Cardiac fibroblast (primary cell): ENCODE measurements at regions not wholly inside any gene's neighbourhood (a gene's known extent, or its start where the extent isn't known, plus 50 kb on each side); places are given as distances from the start of the nearest gene placed in this dataset.

Source experiments
- DNase-seq, 2 donors: peaks; one replicate each; pipeline versions ENCODE4 v3.0.0 to v3.0.0-alpha.2; 2010; ENCODE audit warnings: low read depth in 2 of 2
- H3K4me3 ChIP-seq, 2 donors: replicated peaks in 1 of 2; 1 replicate in 1 of 2; 2 replicates in 1 of 2; pipeline ENCODE4 v1.5.1; 2011; ENCODE audit warnings: low read depth in 2 of 2, low read length in 2 of 2, mild to moderate bottlenecking in 2 of 2, moderate library complexity in 1 of 2
- TF ChIP-seq, protein P1 (sequence below): IDR thresholded peaks from one replicate; pipeline ENCODE4 v1.5.1; 2011; ENCODE audit warnings: low read depth, mild to moderate bottlenecking, low read length, inconsistent platforms

DNA sequence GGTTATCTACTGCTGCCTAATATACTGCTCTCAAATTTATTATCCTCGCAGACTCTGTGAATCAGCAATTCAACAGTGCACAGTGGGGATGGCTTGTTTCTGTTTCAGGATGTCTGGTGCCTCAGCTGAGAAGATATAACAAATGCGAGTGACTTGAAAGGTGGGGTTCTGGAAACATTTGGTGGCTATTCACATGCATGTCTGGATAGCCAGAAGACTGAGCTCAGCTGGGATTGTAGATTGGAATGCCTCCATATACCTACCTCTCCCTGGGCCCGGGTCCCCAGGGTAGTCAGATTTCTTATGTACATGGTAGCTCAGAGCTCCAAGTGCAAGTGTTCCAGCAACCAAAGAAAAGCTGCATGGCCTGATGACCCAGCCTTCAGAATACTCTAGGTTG is 176.3 kb downstream of the IER5 start:
- TF ChIP-seq, protein P1, sequence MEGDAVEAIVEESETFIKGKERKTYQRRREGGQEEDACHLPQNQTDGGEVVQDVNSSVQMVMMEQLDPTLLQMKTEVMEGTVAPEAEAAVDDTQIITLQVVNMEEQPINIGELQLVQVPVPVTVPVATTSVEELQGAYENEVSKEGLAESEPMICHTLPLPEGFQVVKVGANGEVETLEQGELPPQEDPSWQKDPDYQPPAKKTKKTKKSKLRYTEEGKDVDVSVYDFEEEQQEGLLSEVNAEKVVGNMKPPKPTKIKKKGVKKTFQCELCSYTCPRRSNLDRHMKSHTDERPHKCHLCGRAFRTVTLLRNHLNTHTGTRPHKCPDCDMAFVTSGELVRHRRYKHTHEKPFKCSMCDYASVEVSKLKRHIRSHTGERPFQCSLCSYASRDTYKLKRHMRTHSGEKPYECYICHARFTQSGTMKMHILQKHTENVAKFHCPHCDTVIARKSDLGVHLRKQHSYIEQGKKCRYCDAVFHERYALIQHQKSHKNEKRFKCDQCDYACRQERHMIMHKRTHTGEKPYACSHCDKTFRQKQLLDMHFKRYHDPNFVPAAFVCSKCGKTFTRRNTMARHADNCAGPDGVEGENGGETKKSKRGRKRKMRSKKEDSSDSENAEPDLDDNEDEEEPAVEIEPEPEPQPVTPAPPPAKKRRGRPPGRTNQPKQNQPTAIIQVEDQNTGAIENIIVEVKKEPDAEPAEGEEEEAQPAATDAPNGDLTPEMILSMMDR = no peak
- no peak overlapping the region for H3K4me3 ChIP-seq
- DNase-seq = no peak

DNA sequence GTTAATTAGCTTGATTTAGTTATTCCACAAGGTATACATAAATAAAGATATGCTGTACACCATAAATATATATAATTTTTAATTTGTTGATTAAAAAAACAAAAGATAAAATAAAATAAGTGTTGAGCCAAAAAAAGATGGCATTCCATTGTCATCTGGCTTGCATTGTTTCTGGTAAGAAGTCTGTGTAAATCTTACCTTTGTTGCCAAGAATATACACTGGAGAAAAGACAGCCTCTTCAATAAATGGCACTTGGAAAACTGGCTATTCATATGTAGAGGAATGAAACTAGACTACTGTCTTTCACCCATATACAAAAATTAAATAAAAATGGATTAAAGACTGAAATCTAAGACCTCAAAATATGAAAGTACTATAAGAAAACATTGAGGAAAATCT is 196.5 kb downstream of the IER5 start:
- TF ChIP-seq, protein P1 = no peak
- no peak overlapping the region for H3K4me3 ChIP-seq
- DNase-seq = no peak

DNA sequence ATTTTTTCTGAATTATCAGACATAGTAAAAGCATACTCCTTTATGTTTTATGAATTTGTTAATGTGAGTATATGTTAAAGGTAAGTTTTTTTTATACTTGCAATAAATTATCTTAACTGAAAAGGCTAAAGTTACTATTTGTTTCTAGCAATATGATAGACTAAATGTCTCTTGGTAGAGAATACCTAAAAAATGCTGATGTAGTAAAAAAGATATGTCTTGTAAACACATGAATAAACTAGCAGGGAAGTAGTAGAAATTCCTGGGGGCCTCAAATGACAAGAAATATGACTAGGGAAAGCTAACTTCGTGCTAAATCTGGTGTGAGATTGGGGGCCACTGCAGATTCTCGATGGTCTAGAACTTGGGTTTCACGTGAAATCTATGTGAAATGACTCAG is 188.1 kb upstream of the CACNA1E start:
- TF ChIP-seq, protein P1 = no peak
- no peak for DNase-seq
- H3K4me3 ChIP-seq = no peak overlapping the region

DNA sequence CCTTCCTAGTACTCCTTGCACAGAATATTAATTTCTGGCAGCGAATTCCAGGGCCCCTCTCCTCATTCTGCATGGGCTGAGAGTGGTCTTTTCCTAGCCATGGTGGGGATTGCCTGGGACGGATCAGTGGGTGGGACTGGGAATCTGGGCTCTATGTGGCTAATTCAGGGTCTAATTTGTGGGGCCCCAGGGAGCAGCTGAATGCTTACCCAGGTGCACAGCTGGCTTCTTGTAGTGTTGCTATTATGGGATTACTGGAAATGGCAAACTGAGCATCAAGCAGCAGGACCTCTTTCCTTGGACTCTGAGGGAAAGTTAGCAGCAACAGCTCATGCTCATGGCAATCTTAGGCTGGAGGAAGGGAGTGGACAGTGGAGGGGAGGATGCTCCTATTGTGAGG is 187.1 kb upstream of the CACNA1E start:
- TF ChIP-seq, protein P1 = no peak
- DNase-seq = no peak

DNA sequence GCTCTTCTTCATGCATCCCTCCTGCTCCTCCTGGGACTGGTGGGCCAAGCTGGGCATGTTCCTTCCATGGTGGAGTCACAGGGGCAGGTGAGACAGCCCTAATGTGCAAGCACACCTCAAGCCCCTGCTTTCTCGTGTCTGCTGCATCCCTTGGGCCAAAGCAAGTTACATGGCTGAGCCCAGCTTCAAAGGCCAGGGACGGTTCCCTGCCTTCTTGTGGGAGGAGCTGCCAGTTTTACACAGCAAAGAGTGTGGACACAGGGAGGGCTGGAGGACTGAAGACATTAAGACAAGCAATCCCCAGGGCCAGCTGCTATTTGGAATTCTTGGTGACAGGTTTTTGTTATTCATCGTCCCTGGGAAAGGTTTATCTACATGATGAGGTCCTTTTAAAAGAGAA is 175.2 kb upstream of the CACNA1E start:
- H3K4me3 ChIP-seq = no peak overlapping the region
- DNase-seq = no peak

More for the DNA sequence above, 187.1 kb upstream of the CACNA1E start:
- no peak overlapping the region for H3K4me3 ChIP-seq

DNA sequence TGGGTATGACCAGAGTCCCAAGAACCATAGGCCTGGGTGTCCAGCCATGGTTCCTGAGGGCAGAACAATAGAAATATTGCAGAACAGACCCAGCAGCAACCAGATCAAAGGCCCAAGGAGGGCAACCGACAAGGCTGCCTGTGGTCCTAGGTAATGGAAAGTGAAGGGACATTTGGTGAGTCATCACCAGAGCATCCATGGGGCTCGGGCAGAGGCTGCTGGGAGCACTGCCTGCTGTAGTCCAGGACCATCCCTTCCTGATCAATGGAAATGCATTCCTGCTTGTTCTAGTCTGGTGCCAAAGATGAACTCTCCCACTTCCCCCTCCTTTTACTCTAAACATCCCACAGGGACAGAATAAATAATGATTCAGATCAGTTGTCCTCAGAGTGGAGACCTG is 172.8 kb upstream of the CACNA1E start:
- no peak for DNase-seq
- TF ChIP-seq, protein P1 = no peak
- H3K4me3 ChIP-seq = no peak overlapping the region

More for the DNA sequence above, 175.2 kb upstream of the CACNA1E start:
- TF ChIP-seq, protein P1 = no peak

DNA sequence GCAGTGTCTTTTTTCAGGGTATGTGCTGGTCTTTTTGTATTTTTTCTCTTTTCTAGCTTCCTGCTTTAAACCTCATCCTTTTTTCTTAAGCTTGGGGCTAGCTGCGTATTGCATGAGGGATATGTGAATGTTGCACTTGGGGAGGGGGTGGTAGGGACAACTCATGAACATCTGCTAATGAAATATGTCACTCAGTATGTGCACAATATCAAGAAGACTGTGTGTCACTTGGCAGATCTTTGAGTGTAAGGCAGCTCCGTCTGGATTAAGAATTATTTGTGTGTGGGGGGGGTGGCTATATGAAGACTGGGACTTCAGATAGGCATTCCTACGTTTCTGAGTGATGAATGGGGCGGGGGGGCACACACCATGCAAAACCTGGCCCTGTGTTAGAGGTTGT is 170.4 kb upstream of the CACNA1E start:
- no peak for DNase-seq
- TF ChIP-seq, protein P1 = no peak
- H3K4me3 ChIP-seq = no peak overlapping the region
